HG03060 (cell line): ENCODE measurements at regions not wholly inside any gene's neighbourhood (a gene's known extent, or its start where the extent isn't known, plus 50 kb on each side); places are given as distances from the start of the nearest gene placed in this dataset.

Source experiments
- ATAC-seq: cut with Tn5 transposase; IDR thresholded peaks from one replicate; pipeline ENCODE4 v1.9.1; 2021; ENCODE audit warnings: low read depth, moderate number of reproducible peaks; ENCODE audit not compliant: unreplicated experiment

GRCh38 chr10:83632701-83633100 lies 506.6 kb upstream of the GHITM start:
- ATAC-seq = no peak

- ATAC-seq = no peak
These were observed 505.8 kb upstream of the GHITM start for GRCh38 chr10:83633547-83633946.

GRCh38 chr10:83636826-83637225 lies 502.5 kb upstream of the GHITM start:
- no peak for ATAC-seq

- no peak for ATAC-seq
These were observed 491.8 kb upstream of the GHITM start for GRCh38 chr10:83647526-83647925.

DNA sequence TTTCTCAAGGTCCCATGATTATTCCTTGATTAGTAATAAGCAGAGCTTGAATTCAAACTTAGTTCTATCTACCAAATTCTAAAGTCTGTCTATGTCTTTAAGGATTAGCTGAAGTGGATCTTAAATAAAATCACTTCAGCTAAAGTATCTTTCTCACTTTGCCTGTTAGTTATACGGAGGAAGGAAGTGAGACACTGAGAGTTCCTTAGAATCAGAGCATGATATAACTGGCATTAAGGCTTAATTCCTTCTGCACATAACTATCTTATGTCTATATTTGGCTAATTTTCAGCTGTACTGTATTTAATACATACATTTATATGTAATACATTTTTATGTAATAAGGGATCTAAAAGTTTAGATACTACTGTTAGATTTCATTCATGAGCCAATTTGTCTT lies 491.1 kb upstream of the GHITM start:
- ATAC-seq = no peak

DNA sequence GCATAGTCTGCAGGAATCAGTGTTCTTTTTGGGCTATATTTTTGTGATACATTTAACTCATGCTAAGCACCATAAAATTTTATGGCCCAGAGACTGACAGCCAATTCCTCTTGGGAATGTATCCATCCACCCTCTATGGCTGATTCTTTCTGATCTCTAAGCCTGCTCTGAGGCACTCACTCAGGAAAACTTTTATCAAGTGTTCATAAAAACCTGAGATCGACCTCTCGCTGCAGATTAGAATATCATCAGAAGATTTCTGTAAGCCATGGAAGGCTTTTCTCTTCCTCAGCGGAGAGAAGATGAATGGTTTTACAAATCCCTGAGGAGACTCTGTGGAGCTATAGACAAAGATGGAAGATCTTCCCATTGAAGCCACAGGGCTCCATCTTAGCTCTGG lies 489.8 kb upstream of the GHITM start:
- ATAC-seq = no peak

DNA sequence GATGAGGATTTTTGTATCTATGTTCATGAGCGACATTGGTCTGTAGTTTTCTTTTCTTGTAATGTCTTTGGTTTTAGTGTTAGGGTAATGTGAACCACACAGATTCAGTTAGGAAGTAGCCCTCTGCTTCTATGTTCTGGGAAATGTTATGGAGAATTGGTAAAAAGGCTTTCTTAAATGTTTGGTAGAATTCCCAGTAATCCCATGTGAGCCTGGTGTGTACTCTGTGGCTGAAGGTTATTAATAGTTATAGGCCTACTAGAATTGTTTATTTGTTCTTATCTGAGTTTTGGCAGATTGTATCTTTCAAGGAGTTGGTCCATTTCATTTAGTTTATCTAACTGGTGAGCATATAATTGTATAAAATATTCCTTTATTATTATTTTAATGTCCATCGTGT lies 484.6 kb upstream of the GHITM start:
- no peak for ATAC-seq

GRCh38 chr10:83656924-83657323 lies 482.4 kb upstream of the GHITM start:
- no peak for ATAC-seq

GRCh38 chr10:83657487-83657886 lies 481.8 kb upstream of the GHITM start:
- no peak for ATAC-seq

DNA sequence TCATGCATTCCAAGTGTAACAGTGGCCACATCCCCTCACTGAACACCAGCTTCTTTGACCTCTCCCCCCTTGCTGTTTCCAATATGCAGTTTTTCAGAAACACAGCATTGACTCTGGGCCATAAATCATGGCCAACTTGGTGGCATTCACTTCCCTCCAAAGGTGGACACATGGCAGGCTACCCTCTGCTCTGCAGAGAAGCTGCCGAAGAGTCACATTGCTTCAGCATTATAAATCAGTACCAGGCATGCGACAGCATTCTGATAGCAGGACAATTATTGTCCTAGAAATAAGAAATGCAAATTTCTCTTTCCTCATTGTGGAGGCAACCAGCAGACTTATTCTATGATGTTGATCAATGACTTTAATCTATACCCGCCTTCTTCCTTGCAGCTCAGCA lies 475.4 kb upstream of the GHITM start:
- ATAC-seq = no peak

DNA sequence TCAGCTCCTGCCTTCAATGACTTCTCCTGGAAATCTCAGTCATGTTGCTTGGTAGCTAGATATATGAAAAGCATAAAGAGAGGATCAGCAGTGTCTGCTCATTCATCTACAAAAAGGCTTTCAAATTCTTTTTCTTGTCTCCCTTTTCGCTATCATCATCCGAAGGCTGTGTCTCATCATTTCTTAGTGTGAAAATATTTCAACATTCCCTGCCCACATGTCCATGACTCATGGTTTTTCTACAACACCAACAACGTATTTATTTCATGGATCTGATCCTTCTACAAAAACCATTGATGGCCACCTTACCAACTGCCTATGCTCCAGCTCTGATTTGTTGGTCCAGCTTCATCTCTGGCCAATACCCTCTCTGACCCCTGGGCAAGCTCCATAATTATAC lies 472.5 kb upstream of the GHITM start:
- no peak for ATAC-seq

DNA sequence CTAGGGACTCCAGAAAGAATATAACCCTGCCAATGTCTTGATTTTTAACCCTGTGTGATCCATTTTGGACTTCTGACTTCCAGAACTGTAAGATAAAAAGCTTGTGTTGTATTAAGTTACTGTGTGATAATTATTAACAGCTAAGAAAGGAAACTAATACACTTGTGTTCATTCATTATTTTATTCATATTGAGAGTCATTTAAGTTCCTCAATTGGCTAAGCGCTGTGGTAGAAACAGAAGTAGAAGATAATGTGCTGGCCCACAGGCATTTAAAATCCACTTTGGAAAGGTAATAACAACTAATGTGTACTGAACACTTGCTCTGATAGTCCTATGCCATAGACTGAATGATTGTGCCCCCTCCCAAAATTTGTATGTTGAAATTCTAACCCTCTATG lies 471.7 kb upstream of the GHITM start:
- ATAC-seq = no peak

DNA sequence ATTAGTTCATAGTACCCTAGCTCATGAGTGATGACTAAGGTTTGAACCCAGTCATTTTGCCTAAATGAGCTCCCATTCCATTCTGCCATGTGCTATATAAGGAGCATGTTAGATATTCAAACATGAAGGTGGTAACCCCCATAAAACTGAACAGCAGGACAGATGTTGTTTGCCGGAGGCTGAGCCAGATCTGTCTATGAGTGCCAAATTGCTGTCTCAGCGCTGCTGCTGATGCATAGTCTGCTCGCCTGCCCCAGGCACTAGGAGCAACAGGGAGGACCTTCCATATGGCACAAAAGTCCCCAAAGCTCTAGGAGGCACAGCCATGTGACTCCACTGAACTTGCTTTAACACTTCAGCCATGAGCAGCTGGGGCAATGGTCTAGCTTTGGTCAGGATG lies 466.0 kb upstream of the GHITM start:
- ATAC-seq = no peak

DNA sequence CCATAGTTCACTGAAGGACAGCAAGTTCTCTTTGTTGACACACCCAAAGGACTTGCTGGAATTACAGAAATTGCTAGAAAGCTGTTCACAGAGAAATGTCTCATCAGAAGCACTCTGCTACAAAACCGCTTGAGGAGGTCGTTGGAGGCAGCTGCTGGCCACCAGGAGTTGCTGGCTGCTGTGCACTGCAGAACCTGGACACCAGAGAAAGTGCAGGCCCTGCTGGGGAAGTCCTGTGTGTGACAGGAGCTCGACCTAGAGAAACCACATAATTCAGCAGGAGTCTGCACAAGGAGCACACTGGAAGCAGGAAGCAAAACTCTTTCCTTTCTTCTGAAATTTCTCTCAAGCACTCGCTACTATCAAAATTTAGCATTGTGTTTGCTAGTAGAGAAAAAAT lies 461.5 kb upstream of the GHITM start:
- ATAC-seq = no peak

GRCh38 chr10:83678850-83679249 lies 460.5 kb upstream of the GHITM start:
- no peak for ATAC-seq

DNA sequence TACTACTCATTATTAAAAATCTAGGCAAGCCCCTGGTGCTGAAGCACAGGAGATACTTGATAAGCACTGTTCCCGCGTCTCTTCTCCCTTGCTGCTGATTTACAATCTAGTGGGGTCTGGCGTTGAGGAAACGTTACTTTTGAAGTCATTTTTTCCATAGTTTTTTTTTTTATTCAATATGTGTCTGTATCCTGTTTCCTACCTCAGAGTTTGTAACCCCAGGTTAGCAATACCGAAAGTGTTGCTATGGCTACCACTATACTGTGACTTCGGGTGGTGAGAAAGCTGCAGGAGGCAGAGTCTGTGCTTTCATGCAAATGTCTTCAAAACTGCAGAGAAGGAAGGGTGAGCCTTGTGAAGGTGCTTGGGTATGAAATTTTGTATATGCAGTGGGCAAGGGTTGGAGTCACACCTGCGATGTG lies 458.8 kb upstream of the GHITM start:
- ATAC-seq = peak; percentile 99

DNA sequence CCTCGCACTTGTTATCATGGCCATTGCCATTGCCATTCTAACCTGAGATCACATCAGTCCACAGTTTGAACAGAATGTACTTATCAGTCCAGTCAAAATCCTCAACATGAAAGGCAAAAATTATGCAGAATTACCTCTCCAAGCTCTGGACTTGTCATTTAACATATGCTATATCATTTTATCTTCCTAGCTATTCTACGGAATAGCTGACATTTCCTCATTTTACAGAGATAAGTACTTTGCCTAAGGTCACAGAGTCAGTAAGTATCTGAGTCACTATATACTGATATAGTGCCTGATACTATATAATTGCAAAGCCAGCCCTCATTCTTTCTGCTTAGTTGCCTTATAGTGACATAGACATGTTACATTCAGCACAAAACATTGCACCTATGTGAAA lies 456.9 kb upstream of the GHITM start:
- no peak for ATAC-seq

- no peak for ATAC-seq
These were observed 453.9 kb upstream of the GHITM start for GRCh38 chr10:83685458-83685857.

- no peak for ATAC-seq
These were observed 447.3 kb upstream of the GHITM start for GRCh38 chr10:83691791-83692596.

DNA sequence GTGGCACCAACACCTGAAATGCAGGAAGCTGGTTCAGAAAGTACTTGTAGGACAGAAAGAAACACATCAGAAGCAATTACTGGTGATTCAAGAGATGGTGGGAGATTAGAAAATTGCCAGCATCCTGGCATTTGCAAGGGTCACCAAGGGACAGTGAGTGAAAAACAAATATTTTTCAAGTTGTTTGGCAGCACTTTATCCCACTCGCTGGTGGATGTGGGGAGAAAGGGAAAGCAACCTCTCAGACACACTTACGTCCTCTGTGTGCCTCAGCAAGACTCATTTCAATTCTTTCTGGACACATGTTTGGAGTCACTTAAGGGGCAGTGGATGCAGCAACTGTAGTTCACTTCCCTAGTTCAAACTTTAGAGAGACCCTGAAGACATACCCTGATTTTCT lies 440.4 kb upstream of the GHITM start:
- ATAC-seq = no peak

DNA sequence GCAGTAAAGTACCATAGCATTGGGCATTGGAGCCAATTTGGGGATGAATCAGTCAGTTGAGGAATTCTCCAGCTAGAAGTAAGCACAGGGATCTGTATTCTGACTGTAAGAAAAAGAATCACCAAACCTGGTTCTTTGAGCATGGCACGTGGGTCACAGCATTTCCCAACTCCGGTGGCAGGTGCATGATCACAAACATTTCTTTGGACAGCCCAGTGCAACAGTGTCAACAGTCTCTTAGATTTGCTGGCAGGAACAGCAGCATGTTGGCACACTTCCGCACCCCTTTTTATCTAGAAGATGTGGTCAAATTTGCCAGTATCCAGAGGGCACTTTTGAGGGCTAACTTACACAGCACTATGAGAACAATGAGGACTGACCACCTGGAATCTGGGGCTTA lies 437.5 kb upstream of the GHITM start:
- no peak for ATAC-seq

DNA sequence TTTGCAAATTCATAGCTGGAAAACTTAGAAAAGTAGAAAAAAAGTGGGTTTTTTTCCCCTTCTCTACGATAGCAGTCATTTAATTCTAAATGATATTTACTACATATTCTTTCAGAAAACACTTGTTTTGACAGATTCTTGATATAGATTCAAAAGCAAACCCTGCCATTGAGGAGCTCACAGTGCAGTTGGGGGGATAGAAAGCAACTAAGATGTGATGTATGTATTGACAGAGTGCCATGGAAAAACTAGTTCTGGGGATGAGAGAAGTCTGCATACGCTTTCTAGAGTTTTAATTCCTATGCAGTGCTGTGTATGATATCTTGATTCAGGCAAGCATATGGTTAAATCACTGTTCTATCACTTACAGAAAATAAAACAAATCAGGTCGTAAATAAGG lies 436.6 kb upstream of the GHITM start:
- ATAC-seq = no peak

DNA sequence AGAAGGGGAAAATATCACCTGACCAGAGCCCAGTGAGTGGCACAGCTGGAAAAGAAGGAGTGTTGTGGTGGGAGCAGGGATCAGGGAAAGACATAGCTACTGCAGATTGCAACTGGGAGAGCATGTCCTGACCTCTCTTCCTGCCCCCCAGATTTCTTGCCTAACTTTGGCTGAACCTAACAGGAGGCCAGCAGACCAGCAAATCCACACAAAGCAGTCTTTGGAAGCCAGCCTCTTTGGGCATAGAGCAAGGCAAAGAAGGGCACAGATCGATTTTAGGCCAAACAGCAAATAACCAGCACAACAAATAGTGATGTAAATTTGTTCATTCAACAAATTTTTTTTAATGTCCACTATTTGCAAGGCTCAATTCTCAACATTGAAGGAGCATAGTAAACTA lies 433.2 kb upstream of the GHITM start:
- ATAC-seq = no peak
